GM18520 (cell line): ENCODE measurements at regions not wholly inside any gene's neighbourhood (a gene's known extent, or its start where the extent isn't known, plus 50 kb on each side); places are given as distances from the start of the nearest gene placed in this dataset.

Experiments
- ATAC-seq: cut with Tn5 transposase; IDR thresholded peaks from one replicate; pipeline ENCODE4 v1.9.1; 2021; ENCODE audit not compliant: unreplicated experiment

DNA sequence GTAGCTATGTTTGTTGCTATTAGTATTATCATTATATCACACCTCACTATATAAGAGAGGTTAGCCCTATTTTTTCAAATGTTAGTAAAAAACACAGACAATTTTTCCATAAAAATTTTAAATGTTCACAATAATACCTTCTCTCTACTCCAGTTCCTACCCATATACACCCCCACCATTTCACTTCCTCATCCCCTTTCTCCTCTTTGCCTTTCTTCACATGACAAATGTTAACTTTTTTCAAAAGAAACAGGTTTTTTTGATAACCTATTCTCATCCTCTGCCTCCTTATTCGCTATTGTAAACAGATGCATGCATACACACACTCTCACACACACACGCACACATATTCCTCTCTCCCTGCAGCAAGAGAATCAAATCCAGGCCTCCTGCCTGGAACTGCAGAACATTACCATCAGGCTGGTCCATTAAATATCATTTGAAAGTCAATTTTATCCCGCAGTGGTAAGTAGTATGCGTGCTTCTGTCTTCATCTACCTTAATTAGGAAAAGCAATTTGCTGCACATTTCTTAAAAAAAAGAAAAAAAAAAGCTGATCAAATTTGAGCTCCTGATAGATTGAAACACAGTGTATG, 55.5 kb downstream of the MID1IP1 start:
- no peak for ATAC-seq

DNA sequence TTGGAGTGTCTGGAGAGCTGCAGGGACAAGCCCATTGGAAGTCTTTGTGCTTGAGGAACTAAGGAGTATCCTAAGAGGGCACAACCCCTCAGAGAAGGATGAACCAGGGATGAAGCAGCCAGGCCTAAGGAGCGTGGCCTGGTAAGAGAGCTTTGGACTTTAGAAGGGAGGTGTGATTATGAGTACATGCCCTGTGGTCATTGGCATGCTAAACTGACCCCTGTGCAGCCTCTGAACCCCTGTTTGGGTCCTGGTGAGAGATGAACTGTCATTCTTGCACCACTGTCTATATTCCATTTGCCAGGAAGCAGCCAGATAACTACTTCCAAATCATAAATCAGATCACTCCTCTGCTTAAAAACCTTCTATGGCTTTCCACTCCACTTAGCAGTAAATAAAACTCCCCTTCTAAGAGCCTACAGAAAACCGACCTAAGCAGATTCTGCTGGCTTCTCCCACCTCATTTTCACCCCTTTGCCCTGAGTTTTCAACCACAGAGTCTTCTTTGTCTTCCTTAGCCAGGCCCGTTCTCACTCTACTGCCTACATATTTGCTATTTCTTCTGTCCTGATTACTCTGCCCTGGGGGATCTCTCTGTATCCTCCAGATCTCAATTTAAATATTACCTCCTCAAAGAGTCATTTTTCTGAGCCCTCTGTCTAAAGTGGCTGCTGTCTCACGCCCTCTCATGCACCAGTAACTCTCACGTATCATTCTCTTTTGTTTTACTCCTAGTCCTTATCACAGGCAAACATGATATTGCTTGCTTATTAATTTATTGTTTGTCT, 56.7 kb downstream of the MID1IP1 start:
- no peak for ATAC-seq

DNA sequence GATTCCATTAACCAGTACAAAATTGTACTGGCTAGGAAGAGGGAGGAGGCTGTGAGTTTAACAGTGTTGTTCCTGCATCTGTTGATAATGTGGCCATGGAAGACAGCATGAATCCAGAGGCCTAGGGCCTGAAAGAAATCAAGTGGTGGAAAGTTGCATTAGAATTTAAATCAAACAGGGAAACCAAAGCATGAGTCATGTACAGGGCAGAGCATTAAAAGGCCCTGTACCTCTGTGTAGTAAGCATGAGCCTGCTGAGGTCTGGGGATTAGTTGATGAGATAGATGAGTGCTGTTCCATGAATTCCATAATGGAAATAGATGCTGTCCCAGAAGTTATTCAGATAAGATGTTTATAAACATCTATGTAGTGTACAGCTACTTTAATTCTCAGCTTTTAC, 58.3 kb downstream of the MID1IP1 start:
- ATAC-seq: no peak

DNA sequence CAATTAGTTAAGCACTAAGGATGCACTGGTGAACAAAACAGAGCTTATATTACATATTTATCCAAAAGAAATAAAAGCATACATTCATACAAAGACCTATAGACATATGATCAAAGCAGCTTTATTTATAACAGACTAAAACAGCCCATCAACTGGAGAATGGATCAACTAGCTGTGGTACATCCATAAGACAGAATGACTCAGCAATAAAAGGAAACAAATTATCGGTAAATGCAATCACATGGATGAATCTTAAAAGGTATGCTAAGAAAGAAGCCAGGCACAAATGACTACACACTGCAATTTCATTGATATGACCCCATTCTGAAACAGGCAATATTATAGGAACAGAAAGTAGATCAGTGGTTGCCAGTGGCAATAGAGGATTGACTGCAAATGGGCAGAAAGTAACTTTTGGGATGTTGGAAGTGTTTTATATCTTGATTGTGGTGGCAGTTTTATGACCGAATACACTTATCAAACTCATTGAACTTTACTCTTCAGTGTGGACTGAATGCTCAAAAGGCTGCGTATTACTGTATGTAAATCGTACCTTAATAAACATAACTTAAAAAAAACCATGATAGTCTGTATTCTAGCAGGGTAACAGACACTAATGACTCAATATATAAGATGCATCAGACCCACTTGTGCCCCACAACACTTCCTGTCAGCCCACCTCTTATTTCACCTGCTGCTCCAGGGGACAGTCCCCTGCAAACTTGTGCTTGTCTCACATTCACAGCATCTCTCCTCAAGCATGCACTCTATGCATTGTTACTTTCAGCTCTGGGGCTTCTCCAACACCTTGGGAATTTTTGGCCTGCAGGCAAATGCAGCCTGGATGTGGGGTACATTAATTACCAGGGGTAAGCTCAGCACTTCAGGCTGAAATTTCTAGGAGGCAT, 59.1 kb downstream of the MID1IP1 start:
- ATAC-seq: no peak

DNA sequence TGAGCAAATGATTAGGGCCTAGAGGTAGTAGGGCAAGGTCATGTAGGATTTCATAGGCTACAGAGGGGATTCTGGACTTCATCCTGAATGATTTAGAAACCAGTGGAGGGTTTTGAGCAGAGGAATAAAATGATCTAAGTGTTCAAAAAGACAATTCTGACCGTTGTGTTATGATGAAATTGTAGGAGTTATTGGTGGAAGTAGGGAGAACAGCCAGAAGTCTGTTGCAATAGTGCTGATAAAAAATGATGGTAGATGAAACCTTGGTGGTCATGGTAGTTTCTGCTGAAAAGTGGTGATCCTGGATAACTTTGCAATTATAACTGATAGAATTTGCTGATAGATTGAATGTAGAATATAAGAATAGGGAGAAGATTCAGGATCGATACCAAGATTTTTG, 60.2 kb downstream of the MID1IP1 start:
- no peak for ATAC-seq

- no peak for ATAC-seq
Measured at GRCh38 chrX:38862100-38862499, 60.8 kb downstream of the MID1IP1 start.

DNA sequence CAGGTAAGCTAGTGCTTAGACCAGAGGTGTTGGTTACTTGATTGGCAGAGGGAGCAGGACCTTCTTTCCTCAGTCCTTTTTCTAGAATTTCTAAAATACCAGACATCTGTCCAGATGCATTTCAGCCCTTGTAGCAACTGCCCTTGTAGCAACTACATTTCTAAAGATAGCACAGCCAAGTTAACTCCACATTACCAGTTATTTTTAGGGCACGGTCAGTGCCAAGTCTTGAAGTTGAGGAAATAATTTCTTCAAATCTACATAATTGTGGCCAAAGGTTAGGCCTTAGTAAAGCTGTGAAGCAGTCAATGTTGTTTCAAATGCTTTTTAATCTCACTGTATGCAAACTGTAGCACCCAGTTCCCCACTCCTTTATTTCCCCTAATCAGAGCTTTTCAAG, 62.9 kb downstream of the MID1IP1 start:
- no peak for ATAC-seq

- ATAC-seq: no peak
Measured at GRCh38 chrX:38868321-38868720, 67.1 kb downstream of the MID1IP1 start.

DNA sequence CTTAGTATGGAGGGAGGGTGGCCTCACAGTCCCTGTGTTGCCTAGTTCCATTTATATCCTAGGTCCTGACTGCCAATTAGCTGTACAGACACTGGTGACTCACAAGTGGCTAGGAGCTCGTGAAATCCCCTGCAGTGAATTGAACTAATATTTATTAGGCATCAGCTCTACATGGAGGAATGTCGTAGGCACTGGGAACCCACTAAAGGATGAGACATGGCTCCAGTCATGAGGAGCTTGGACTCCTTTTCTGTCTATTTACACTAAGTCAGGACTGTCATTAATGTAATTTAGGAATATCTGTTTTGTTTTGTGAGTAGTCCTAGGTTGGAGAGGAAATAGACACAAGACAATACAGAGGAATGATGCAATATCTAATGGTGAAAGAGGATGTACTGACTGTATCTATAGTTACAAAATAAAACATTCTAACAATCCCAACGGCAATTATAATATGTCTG, 67.7 kb downstream of the MID1IP1 start:
- no peak for ATAC-seq

DNA sequence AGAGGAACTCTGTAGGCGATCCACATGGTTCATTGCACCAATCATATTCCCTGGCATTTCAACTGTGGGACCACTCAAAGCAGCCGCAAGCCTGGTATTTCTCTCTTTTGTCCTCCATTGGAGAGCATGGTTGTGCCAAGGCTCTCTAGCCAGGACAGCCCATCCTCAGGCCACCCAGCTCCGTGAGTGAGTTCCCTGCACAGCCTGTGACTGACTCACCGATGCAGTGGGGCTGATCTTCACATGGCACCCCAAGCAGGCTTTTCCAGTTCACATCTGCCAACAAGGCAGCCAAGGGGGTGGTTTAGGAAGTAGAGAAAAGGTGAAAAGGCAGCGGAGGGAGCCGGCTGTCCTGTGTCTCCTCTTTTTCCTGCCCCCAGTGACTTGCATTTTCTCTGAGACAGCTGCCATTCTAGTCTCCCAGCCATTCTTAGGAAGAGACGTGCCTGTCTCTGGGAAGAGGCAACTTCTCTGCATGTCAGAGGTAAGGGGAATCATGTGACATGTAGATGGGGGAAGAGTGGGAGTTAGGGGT, 69.2 kb downstream of the MID1IP1 start:
- no peak for ATAC-seq

- ATAC-seq: no peak
Measured at GRCh38 chrX:38871129-38872029, 70.1 kb downstream of the MID1IP1 start.

- ATAC-seq: no peak
Measured at GRCh38 chrX:38877366-38877765, 76.1 kb downstream of the MID1IP1 start.

DNA sequence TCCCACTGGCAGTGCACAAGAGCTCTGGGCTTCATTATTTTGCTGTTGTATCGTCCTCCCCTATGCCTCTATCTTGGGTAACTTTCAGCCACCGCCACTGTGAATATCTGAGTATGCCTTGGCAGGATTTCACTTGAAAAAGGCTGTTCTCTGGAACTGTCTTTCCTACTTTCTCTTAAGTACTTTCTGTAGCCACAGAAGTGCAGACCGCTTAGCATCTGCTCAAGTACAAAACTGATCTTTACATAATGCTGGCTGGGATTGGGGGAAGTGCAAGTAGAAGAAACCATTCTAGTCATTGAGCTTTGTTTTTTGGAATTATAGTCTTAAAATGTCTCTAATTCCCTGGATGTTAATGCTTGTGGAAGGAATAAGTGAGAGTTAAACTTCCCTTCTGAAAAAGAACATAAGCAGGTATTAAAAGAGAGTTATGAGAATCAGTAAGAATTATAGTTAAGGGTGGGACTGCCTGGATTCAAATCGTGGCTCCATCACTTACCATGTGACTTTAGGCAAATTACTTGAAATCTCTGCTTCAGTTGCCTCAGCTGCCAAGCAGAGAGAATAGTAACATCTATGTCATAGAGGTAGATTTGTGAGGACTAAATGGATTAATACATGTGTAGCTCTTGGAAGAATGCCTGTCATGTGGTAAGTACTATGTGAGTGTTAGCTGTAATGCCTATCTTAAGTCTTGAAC, 77.5 kb downstream of the MID1IP1 start:
- ATAC-seq: no peak

GRCh38 chrX:38879631-38880220, 78.5 kb downstream of the MID1IP1 start:
- ATAC-seq: no peak

GRCh38 chrX:38880296-38880854, 79.1 kb downstream of the MID1IP1 start:
- no peak for ATAC-seq

GRCh38 chrX:38881066-38881465, 79.8 kb downstream of the MID1IP1 start:
- ATAC-seq: no peak

GRCh38 chrX:38881727-38882126, 80.5 kb downstream of the MID1IP1 start:
- no peak for ATAC-seq

DNA sequence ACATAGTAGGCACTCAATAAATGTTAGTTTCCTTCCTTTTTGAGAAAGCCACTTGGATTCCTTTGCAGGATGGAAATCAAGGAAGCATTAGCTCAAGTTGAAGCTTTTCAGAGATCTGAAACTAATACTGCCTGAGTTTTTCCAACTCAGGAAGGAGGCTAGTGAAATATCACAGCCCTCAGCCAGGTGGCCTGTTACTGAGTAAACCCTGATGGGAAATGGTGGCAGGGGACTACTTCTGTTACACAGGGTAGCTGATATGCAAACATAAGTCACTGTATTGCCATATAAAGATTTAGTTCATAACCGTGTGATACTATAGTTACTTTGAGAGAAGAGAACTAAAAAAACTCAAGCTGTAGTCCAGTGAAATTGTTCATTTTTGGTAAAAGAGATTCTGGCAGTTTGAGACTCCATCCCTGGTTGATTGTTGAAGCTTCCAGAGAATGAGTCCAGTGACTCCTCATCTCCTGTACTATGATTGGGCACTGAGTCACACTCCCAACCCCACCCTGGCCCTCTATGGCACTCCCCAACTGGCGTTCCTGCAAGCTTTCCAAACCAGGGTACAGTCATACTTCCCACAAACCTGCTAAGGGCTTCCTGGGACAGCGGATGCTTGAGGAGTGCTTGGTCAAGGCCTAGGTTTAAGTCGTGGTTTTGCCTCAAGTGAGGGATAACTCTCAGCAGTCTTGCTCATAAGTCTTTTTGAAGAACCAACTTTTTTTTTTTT, 81.8 kb downstream of the MID1IP1 start:
- no peak for ATAC-seq
